Lung (tissue), 11 donors: ENCODE measurements at regions not wholly inside any gene's neighbourhood (a gene's known extent, or its start where the extent isn't known, plus 50 kb on each side); places are given as distances from the start of the nearest gene placed in this dataset.

ENCODE experiments used
- ATAC-seq: fragments of 200-7000 bp; cut with Tn5 transposase; one replicate; pipeline ENCODE4 v1.9.1; 2020; ENCODE audit warnings: moderate number of reproducible peaks; ENCODE audit not compliant: insufficient read depth, low FRiP score
- DNase-seq, 3 donors: peaks; one replicate each; pipeline ENCODE4 v3.0.0-alpha.2; 2013 to 2017
- H3K27ac ChIP-seq, 2 donors: one replicate each; pipeline ENCODE4 v1.5.1; 2013; ENCODE audit warnings: mild to moderate bottlenecking in 2 of 2, moderate library complexity in 2 of 2, control low read depth in 1 of 2, inconsistent platforms in 1 of 2, low read depth in 1 of 2, low read length in 1 of 2
- H3K27me3 ChIP-seq, 3 donors: one replicate each; pipeline ENCODE4 v1.5.1; 2013; ENCODE audit warnings: low read length in 2 of 3; ENCODE audit not compliant: control insufficient read depth in 3 of 3, insufficient read depth in 3 of 3
- H3K36me3 ChIP-seq, 4 donors: one replicate each; pipeline ENCODE4 v1.5.1; 2013; ENCODE audit warnings: low read length in 4 of 4, mild to moderate bottlenecking in 1 of 4, moderate library complexity in 1 of 4; ENCODE audit not compliant: control insufficient read depth in 4 of 4, insufficient read depth in 4 of 4
- H3K4me1 ChIP-seq, 5 donors: one replicate each; pipeline ENCODE4 v1.5.1; 2013; ENCODE audit warnings: low read length in 5 of 5, mild to moderate bottlenecking in 2 of 5, moderate library complexity in 1 of 5; ENCODE audit not compliant: control insufficient read depth in 5 of 5, insufficient read depth in 5 of 5
- H3K4me3 ChIP-seq: one replicate; pipeline ENCODE4 v1.5.1; 2013; ENCODE audit warnings: mild to moderate bottlenecking, control low read depth, moderate library complexity
- H3K9ac ChIP-seq, 2 donors: one replicate each; pipeline ENCODE4 v1.5.1; 2013; ENCODE audit warnings: low read length in 2 of 2, control low read depth in 1 of 2; ENCODE audit not compliant: insufficient read depth in 1 of 2
- H3K9me3 ChIP-seq, 4 donors: one replicate each; pipeline ENCODE4 v1.5.1; 2013; ENCODE audit warnings: low read length in 3 of 4, mild to moderate bottlenecking in 1 of 4, moderate library complexity in 1 of 4; ENCODE audit not compliant: control insufficient read depth in 4 of 4, insufficient read depth in 3 of 4
- WGBS, 2 donors: extraction: QIAGEN DNeasy Blood & Tissue Kit; methylation state at CpG; one replicate each; pipeline ENCODE4 v1.1.7; 2013; 5-methylcytosine and 5-hydroxymethylcytosine counted together
- TF ChIP-seq, protein P1 (sequence below): IDR thresholded peaks from 2 replicates; pipeline ENCODE4 v1.5.1; 2012; ENCODE audit warnings: mild to moderate bottlenecking; ENCODE audit errors: control extremely low read depth, extremely low read depth
- donor health status: control.
- donor health status: control.
- donor health status: Bipolar disorder and iron deficiency.
- donor health status: healthy.
- donor health status: DM: yes; HTN: yes; CAD: no.

DNA sequence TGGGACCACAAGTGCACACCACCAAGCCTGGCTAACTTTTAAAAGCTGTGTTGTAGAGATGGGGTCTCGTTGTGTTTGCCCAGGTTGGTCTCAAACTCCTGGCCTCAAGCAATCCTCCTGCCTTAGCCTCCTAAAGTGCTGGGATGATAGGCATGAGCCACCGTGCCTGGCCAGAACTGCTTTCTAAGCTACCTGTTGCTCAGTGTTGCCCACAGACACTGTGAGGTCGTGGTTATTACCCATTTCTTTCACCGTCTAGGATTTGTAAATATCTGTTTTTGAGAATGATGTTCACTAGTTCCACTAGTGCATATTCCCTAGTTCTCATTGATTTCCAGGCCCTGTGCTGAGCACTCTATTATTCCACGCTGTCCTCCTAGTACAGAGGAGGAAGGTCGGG lies 51.4 kb upstream of the FAM89A start:
- no peaks in the 10 kb centered on the region for H3K36me3 ChIP-seq
- no peaks in the 10 kb centered on the region for H3K27me3 ChIP-seq
- DNase-seq (no peak), ATAC-seq (no peak)
- WGBS, 2 donors = 91 to 93% methylated on average over 6 of the region's 6 CpGs
- no peak overlapping the region for H3K9ac ChIP-seq
- peaks cover 0 to 12% (median 2%) of the 10 kb centered on the region in 5 donors for H3K4me1 ChIP-seq
- TF ChIP-seq, protein P1, sequence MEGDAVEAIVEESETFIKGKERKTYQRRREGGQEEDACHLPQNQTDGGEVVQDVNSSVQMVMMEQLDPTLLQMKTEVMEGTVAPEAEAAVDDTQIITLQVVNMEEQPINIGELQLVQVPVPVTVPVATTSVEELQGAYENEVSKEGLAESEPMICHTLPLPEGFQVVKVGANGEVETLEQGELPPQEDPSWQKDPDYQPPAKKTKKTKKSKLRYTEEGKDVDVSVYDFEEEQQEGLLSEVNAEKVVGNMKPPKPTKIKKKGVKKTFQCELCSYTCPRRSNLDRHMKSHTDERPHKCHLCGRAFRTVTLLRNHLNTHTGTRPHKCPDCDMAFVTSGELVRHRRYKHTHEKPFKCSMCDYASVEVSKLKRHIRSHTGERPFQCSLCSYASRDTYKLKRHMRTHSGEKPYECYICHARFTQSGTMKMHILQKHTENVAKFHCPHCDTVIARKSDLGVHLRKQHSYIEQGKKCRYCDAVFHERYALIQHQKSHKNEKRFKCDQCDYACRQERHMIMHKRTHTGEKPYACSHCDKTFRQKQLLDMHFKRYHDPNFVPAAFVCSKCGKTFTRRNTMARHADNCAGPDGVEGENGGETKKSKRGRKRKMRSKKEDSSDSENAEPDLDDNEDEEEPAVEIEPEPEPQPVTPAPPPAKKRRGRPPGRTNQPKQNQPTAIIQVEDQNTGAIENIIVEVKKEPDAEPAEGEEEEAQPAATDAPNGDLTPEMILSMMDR = no peak
- peaks cover 0 to 1% (median 0%) of the 10 kb centered on the region in 4 donors for H3K9me3 ChIP-seq
- no peak overlapping the region for H3K4me3 ChIP-seq
- no peak overlapping the region for H3K27ac ChIP-seq
